ENCODE measurements at regions not wholly inside any gene's neighbourhood (a gene's known extent, or its start where the extent isn't known, plus 50 kb on each side); places are given as distances from the start of the nearest gene placed in this dataset.

DNA sequence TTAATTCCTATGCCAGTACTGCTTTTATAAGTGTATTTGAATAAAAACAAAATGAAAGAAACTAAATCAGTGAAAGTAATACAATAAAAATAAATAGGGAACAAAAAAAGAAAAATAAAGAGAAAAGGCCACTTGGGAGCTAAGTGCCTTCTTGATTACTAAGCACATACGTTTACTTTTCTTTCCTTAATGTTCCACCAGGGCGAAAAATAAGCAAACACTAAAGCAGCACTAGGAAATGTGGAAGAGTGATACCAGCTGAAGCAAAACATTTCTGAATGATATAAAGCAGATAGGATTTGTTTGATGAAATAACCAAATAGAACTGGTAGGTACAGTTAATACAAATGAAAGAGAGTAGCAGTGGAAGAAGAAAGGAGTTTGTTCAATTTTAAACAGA is 132.8 kb upstream of the ZPLD1 start:
- no peaks in the 10 kb centered on the region for H3K36me3 ChIP-seq (ENCODE audit: control insufficient read depth in 2 of 2, insufficient read depth in 1 of 2, low read length in 2 of 2)
- no peaks in the 10 kb centered on the region for H3K9me3 ChIP-seq (ENCODE audit: control insufficient read depth, insufficient read depth, low read depth, low read length)
- TF ChIP-seq ZBTB8A (tag by site-specific recombination; IDR thresholded peaks at IDR 0.05) (no peak), PRDM2 (tag by site-specific recombination; IDR thresholded peaks at IDR 0.05; ENCODE audit: borderline replicate concordance) (no peak), HOXA7 (CRISPR knock-in tag; IDR thresholded peaks at IDR 0.05; ENCODE audit: borderline replicate concordance) (no peak)
- 0 out of 2 replicates have a peak, but pooled peaks cover 5% of the 10 kb centered on the region for H3K4me1 ChIP-seq (ENCODE audit: control insufficient read depth, insufficient read depth, low read length)
- POLR2A ChIA-PET = no interaction called here
- no peak overlapping the region for H3K27ac ChIP-seq (ENCODE audit: extremely low read depth, low read depth, low read length)
- CTCF ChIA-PET = interaction anchor here (0.6 kb wide), 1 partner anchor 15 kb away, joined by 3 read pairs; no protein-coding TSS in a partner anchor
- no peak overlapping the region for H3K4me3 ChIP-seq (ENCODE audit: low read depth, low read length)

DNA sequence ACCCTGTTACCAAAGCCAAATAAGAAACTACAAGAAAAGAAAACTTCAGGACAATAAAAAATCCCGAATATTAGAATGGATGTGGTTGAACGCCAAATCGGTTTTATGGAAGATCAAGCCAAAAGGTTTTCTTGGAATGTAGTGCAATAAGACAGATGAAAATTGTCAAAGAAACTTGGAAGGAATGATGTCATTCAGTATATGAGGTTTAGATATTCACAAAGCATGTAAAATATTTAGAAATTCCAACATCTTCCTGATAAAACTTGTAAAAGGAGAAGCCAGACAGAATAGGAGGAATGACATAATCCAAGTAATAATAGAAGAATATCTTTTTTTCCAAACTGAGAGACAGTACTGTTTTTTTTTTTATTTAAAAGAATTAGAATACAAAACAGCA is 130.3 kb upstream of the ZPLD1 start:
- Histone ChIP-seq H3K9me3 (ENCODE audit: control insufficient read depth, insufficient read depth, low read depth, low read length) (no peaks in the 10 kb centered on the region), H3K4me1 (ENCODE audit: control insufficient read depth, insufficient read depth, low read length) (0 out of 2 replicates have a peak, but pooled peaks cover 5% of the 10 kb centered on the region), H3K27ac (ENCODE audit: extremely low read depth, low read depth, low read length) (no peak overlapping the region), H3K36me3 (ENCODE audit: control insufficient read depth in 2 of 2, insufficient read depth in 1 of 2, low read length in 2 of 2) (no peaks in the 10 kb centered on the region), H3K4me3 (ENCODE audit: low read depth, low read length) (no peak overlapping the region)
- ChIA-PET CTCF (no interaction called here), POLR2A (no interaction called here)
- TF ChIP-seq OVOL3 (tag by site-specific recombination; IDR thresholded peaks at IDR 0.05) (no peak), ZNF16 (tag by site-specific recombination; IDR thresholded peaks at IDR 0.05; ENCODE audit: low read depth) (no peak), ZNF610 (tag by site-specific recombination; IDR thresholded peaks at IDR 0.05; ENCODE audit: borderline replicate concordance) (no peak), TCF7L2 (IDR thresholded peaks at IDR 0.05; ENCODE audit: borderline replicate concordance, low read depth, low read length) (no peak), ZNF148 (tag by site-specific recombination; IDR thresholded peaks at IDR 0.05; ENCODE audit: borderline replicate concordance) (no peak), ZNF354C (tag by site-specific recombination; IDR thresholded peaks at IDR 0.05; ENCODE audit: borderline replicate concordance, low read depth) (no peak), ZNF473 (tag by site-specific recombination; IDR thresholded peaks at IDR 0.05) (no peak), TRIM28 (IDR thresholded peaks at IDR 0.05; ENCODE audit: borderline replicate concordance, low read length) (no peak), ZNF530 (tag by site-specific recombination; IDR thresholded peaks at IDR 0.05; ENCODE audit: low read depth) (no peak), ZBTB49 (tag by site-specific recombination; IDR thresholded peaks at IDR 0.05; ENCODE audit: low read depth) (no peak), IKZF3 (tag by site-specific recombination; IDR thresholded peaks at IDR 0.05) (no peak), SALL2 (tag by site-specific recombination; IDR thresholded peaks at IDR 0.05; ENCODE audit: borderline replicate concordance) (no peak), ZNF645 (tag by site-specific recombination; IDR thresholded peaks at IDR 0.05) (no peak), ZNF785 (tag by site-specific recombination; IDR thresholded peaks at IDR 0.05) (no peak)
- TF ChIP-seq, protein P1, sequence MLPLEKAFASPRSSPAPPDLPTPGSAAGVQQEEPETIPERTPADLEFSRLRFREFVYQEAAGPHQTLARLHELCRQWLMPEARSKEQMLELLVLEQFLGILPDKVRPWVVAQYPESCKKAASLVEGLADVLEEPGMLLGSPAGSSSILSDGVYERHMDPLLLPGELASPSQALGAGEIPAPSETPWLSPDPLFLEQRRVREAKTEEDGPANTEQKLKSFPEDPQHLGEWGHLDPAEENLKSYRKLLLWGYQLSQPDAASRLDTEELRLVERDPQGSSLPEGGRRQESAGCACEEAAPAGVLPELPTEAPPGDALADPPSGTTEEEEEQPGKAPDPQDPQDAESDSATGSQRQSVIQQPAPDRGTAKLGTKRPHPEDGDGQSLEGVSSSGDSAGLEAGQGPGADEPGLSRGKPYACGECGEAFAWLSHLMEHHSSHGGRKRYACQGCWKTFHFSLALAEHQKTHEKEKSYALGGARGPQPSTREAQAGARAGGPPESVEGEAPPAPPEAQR (tag by site-specific recombination; IDR thresholded peaks at IDR 0.05) = no peak
- TF ChIP-seq, protein P2, sequence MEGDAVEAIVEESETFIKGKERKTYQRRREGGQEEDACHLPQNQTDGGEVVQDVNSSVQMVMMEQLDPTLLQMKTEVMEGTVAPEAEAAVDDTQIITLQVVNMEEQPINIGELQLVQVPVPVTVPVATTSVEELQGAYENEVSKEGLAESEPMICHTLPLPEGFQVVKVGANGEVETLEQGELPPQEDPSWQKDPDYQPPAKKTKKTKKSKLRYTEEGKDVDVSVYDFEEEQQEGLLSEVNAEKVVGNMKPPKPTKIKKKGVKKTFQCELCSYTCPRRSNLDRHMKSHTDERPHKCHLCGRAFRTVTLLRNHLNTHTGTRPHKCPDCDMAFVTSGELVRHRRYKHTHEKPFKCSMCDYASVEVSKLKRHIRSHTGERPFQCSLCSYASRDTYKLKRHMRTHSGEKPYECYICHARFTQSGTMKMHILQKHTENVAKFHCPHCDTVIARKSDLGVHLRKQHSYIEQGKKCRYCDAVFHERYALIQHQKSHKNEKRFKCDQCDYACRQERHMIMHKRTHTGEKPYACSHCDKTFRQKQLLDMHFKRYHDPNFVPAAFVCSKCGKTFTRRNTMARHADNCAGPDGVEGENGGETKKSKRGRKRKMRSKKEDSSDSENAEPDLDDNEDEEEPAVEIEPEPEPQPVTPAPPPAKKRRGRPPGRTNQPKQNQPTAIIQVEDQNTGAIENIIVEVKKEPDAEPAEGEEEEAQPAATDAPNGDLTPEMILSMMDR (tag by site-specific recombination; IDR thresholded peaks at IDR 0.05) = no peak

All from HEK293 (cell line).